ENCODE measurements at regions not wholly inside any gene's neighbourhood (a gene's known extent, or its start where the extent isn't known, plus 50 kb on each side); places are given as distances from the start of the nearest gene placed in this dataset.
"Not testable (repeated sequence)": the region's sequence is repeated elsewhere in the genome, so short reads cannot be mapped to it uniquely, and the experiment has no call there.

- peak; percentile 2 for DNase-seq
These were observed 554.1 kb downstream of the KCTD12 start for GRCh38 chr13:76331943-76332712.

- DNase-seq: no peak
These were observed 555.4 kb downstream of the KCTD12 start for GRCh38 chr13:76330761-76331160.

- DNase-seq: no peak
These were observed 556.2 kb downstream of the KCTD12 start for GRCh38 chr13:76329866-76330580.

GRCh38 chr13:76329004-76329403 is 557.2 kb downstream of the KCTD12 start:
- no peak for DNase-seq

- no peak for DNase-seq
These were observed 559.9 kb downstream of the KCTD12 start for GRCh38 chr13:76326343-76326742.

DNA sequence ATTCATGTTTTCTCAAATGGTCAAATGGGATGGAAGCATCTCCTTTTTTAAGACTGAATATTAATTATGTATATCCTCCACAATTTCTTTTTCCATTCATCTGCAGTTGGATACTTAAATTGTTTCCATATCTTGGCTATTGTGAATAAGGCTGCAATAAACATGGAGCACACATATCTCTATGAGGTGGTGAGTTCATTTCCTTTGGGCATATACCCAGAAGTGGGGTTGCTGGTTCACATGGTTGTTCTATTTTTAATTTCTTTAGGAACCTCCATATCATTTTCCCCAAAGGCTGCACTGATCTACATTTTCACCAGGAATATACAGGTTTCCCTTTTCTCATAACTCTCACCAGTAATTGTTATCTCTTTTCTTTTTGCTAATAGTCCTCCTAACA is 566.3 kb downstream of the KCTD12 start:
- no peak for DNase-seq

- no peak for DNase-seq
These were observed 569.1 kb downstream of the KCTD12 start for GRCh38 chr13:76316998-76317527.

DNA sequence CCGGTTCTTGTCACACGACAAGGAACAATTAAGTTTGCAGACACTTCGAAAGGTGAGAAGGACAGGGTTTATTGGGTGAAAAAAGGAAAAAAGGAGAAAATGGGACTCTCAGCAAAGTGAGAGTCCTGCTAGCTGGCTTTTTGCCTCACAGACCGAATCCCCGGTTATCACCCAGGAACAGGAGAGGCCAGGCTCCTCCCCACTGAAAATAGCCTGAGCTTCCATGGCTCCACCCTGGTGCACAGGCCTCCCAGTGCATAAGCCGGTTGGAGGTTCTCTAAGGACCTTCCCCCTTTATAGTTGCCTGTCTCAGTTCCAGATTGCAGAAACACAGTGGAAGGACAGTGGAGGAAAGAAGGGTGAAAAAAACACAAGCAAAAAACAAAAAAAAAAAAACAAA is 571.7 kb downstream of the KCTD12 start:
- no peak for DNase-seq

- DNase-seq: no peak
These were observed 579.1 kb downstream of the KCTD12 start for GRCh38 chr13:76307142-76307541.

GRCh38 chr13:76300688-76301087 is 585.5 kb downstream of the KCTD12 start:
- DNase-seq: no peak

DNA sequence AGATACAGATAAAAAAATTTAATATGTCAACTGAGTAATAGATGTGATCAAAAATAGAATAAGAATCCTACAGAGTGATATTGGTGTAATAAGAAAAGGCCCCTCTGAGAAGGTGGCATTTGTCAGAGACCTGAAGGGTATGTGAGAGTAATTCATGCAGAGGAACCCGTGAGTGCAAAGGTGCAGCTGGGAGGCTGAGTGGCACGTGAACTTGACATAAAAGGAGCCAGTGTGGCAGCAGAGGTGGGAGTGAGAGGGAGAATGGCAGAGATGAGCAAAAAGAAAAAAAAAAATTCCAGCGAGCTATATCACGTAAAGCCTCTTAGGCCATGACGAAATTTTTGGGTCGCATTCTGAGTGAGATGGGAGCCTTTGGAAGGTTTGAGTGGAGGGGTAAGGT is 588.9 kb downstream of the KCTD12 start:
- DNase-seq: no peak

GRCh38 chr13:76296751-76297150 is 589.5 kb downstream of the KCTD12 start:
- no peak for DNase-seq

DNA sequence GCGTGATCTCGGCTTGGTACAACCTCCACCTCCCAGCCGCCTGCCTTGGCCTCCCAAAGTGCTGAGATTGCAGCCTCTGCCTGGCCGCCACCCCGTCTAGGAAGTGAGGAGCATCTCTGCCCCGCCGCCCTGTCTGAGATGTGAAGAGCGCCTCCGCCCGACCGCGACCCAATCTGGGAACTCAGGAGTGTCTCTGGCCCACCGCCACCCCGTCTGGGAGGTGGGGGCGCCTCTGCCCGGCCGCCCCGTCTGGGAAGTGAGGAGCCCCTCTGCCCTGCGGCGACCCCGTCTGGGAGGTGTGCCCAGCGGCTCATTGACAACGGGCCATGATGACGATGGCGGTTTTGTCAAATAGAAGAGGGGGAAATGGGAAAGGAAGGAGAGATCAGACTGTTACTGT is 591.2 kb downstream of the KCTD12 start:
- DNase-seq: not testable (repeated sequence)

DNA sequence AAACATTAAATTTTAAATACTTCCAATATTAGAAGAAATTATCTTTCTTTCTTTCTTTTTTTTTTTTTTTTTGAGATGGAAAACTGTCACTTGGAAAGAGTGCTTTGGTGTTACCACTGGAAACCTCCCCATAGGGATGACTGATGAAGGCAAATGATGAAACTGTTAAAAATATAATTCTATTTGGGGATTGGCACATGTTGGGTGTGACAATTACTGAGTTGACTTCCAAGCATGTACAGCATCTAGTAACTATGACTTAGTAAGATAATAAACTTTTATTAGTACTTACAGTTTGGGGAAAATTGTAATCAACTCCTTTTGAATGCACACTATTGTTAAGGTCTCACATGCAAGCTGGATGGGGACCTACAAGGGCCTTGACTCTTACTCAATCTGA is 592.5 kb downstream of the KCTD12 start:
- no peak for DNase-seq

GRCh38 chr13:76293346-76293745 is 592.9 kb downstream of the KCTD12 start:
- DNase-seq: no peak

DNA sequence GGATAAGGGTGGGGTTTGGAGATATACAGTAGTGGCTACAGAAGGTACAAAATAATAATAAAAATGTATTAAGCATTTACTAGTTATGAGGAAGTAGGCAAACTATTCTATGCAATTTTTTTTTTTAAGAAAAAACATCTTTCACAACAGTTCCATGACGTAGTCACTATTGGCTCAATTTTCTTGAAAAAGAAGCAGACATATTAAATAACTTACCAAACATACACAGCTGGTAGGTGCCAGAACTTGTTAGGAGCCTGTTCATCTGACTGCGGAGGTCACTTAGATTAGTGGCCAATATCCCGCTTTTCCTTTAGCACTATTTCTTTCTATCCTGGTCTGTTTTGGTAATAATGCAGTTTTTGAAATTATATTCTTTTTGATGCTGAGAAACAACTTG is 593.5 kb downstream of the KCTD12 start:
- no peak for DNase-seq

DNA sequence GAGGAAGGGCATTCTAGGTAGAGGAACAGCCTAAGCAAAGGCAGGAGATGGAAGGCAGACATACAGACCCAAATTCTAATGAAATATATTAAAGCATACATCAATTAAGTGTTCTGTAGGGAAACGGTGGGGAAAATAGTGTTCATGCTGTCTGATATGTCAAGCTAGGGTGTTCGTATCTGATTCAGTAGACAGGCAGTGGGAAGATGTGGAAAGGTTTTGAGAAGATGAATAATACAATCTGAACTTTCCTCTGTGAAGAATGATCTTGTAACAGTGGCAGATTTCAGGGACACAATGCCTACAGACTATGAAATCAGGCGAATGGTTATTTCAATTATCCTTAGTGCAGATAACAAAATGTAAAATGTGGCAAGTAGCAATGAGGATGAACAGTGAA is 594.2 kb downstream of the KCTD12 start:
- DNase-seq: no peak

DNA sequence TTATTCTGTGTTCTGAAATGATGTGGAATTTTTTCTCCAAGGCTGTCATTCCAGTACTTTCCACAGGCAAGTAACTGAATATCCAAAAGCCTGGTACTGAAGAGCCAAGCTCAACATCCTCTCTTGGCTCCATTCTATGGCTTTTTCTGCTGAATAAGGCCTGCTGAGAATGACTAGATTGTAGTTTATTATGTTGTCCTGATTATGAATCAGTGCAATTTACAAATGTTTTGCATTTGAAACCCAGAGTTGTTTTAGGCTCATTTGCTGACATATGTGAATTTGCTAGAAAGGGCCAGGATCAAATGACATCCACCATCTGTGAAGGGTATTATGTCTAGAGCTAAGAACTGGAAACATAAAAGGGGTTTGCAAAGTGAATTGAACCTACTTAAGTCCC is 596.6 kb downstream of the KCTD12 start:
- DNase-seq: no peak

- DNase-seq: no peak
These were observed 600.0 kb downstream of the KCTD12 start for GRCh38 chr13:76286178-76286577.

DNA sequence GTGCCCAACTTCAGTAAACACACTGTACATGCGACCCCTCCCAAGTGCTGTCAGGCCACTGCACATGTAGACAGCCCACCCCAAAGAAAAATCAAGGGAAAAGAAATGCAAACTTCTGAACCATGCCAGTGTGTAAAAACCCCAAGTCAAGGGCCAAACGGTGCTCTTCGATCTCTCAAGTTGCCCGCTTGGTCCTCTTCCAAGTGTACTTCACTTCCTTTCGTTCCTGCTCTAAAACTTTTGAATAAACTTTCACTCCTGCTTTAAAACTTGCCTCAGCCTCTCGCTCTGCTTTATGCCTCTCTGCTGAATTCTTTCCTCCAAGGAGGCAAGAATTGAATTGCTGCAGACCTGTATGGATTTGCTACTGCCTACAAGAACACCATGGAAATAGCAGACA is 600.7 kb downstream of the KCTD12 start:
- no peak for DNase-seq

DNA sequence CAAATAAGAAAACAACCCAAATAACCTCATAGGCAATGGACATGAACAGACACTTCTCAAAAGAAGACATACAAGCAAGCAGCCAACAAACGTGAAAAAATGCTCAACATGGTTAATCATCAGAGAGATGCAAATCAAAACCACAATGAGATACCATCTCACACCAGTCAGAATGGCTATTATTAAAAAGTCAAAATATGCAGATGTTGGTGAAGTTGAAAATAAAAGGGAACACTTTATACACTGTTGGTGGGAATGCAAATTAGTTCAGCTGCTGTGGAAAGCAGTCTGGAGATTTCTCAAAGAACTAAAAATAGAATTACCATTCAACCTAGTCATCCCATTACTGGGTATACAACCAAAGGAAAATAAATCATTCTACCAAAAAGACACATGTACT is 606.4 kb downstream of the KCTD12 start:
- DNase-seq: not testable (repeated sequence)

GRCh38 chr13:76271728-76272232 is 614.4 kb downstream of the KCTD12 start:
- no peak for DNase-seq

DNA sequence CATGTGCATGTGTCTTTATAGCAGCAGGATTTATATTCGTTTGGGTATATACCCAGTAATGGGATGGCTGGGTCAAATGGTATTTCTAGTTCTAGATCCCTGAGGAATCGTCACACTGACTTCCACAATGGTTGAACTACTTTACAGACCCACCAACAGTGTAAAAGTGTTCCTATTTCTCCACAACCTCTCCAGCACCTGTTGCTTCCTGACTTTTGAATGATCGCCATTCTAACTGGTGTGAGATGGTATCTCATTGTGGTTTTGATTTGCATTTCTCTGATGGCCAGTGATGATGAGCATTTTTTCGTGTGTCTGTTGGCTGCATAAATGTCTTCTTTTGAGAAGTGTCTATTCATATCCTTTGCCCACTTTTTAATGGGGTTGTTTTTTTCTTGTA is 617.9 kb downstream of the KCTD12 start:
- not testable (repeated sequence) for DNase-seq

DNA sequence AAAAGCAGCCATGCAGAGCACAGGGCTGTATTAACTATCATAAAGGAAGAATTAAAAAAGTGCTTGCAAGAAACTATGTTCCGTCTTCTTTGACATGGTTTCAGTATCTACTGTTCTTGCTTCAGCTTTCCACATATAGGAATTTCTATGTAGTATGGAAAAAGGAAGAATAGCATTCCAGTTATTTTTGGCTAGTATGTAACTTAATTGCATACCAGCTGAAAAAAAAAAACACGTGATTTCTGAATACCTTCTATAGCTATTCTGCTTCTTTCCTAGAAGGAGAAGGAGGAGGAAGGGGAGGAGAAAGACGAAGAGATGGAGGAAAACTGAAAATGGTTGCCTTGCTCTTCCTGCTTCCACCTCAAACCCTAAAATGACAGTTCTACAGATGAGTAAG is 619.0 kb downstream of the KCTD12 start:
- no peak for DNase-seq

Measured in NCI-H1105 treated with DMSO at 0.1 percent for 48 hours (cell line).